ENCODE measurements at regions not wholly inside any gene's neighbourhood (a gene's known extent, or its start where the extent isn't known, plus 50 kb on each side); places are given as distances from the start of the nearest gene placed in this dataset.

GRCh38 chr3:190773948-190774347 is 88.5 kb downstream of the GMNC start:
- 72 to 82% methylated on average over 7 of the region's 7 CpGs for WGBS, 2 donors
- ATAC-seq, result no peak
- no peak for FAIRE-seq

GRCh38 chr3:190772831-190773230 is 89.7 kb downstream of the GMNC start:
- Histone ChIP-seq H3K27me3 (no peaks in the 10 kb centered on the region), H3K9me3 (no peaks in the 10 kb centered on the region), H3K27ac (no peak overlapping the region), H3K4me3 (no peak overlapping the region), H3K36me3 (no peaks in the 10 kb centered on the region), H3K4me1 (no peaks in the 10 kb centered on the region)
- ATAC-seq (no peak), FAIRE-seq (no peak), DNase-seq (no peak)
- intact Hi-C loops (cut with DNase I), result no loop called here
- no peak for TF ChIP-seq CTCF (IDR thresholded peaks at IDR 0.05)
- 91 to 94% methylated on average over 2 of the region's 2 CpGs for WGBS, 2 donors

More at GRCh38 chr3:190773948-190774347, 88.5 kb downstream of the GMNC start:
- no peak for DNase-seq
- no peaks in the 10 kb centered on the region for H3K36me3 ChIP-seq
- H3K27ac ChIP-seq, result no peak overlapping the region
- H3K4me3 ChIP-seq, result no peak overlapping the region
- no peak for TF ChIP-seq CTCF (IDR thresholded peaks at IDR 0.05)
- no peaks in the 10 kb centered on the region for H3K4me1 ChIP-seq
- intact Hi-C loops (cut with DNase I), result no loop called here
- H3K27me3 ChIP-seq, result no peaks in the 10 kb centered on the region
- H3K9me3 ChIP-seq, result no peaks in the 10 kb centered on the region

GRCh38 chr3:190768891-190769290 is 93.6 kb downstream of the GMNC start:
- 57 to 75% methylated on average over 3 of the region's 3 CpGs for WGBS, 2 donors

GRCh38 chr3:190767851-190768250 is 94.6 kb downstream of the GMNC start:
- WGBS, 2 donors, result 81 to 85% methylated on average over 2 of the region's 2 CpGs
- TF ChIP-seq CTCF (IDR thresholded peaks at IDR 0.05), result no peak
- H3K4me3 ChIP-seq, result no peak overlapping the region
- FAIRE-seq (no peak), DNase-seq (no peak), ATAC-seq (no peak)
- no peak overlapping the region for H3K27ac ChIP-seq
- no peaks in the 10 kb centered on the region for H3K27me3 ChIP-seq
- H3K36me3 ChIP-seq, result no peaks in the 10 kb centered on the region
- intact Hi-C loops (cut with DNase I), result no loop called here
- H3K9me3 ChIP-seq, result no peaks in the 10 kb centered on the region
- no peaks in the 10 kb centered on the region for H3K4me1 ChIP-seq

More at GRCh38 chr3:190768891-190769290, 93.6 kb downstream of the GMNC start:
- no peak overlapping the region for H3K27ac ChIP-seq
- no peaks in the 10 kb centered on the region for H3K27me3 ChIP-seq
- H3K36me3 ChIP-seq, result no peaks in the 10 kb centered on the region
- H3K9me3 ChIP-seq, result no peaks in the 10 kb centered on the region
- DNase-seq (no peak), FAIRE-seq (no peak), ATAC-seq (no peak)
- no peak for TF ChIP-seq CTCF (IDR thresholded peaks at IDR 0.05)
- intact Hi-C loops (cut with DNase I), result no loop called here
- no peaks in the 10 kb centered on the region for H3K4me1 ChIP-seq
- H3K4me3 ChIP-seq, result no peak overlapping the region

- Histone ChIP-seq H3K4me3 (no peak overlapping the region), H3K36me3 (no peaks in the 10 kb centered on the region), H3K27ac (no peak overlapping the region), H3K27me3 (no peaks in the 10 kb centered on the region), H3K9me3 (no peaks in the 10 kb centered on the region), H3K4me1 (no peaks in the 10 kb centered on the region)
- TF ChIP-seq CTCF (IDR thresholded peaks at IDR 0.05), result no peak
- FAIRE-seq (no peak), ATAC-seq (no peak), DNase-seq (no peak)
- 75 to 78% methylated on average over 5 of the region's 5 CpGs for WGBS, 2 donors
- intact Hi-C loops (cut with DNase I), result no loop called here
Measured at GRCh38 chr3:190764231-190765134, 98.0 kb downstream of the GMNC start.
